NCI-H345 (cell line): ENCODE measurements at regions not wholly inside any gene's neighbourhood (a gene's known extent, or its start where the extent isn't known, plus 50 kb on each side); places are given as distances from the start of the nearest gene placed in this dataset.

ENCODE experiments used
- DNase-seq: peaks from one replicate; lab custom pipeline; 2025; lab: John Stamatoyannopoulos, UW

DNA sequence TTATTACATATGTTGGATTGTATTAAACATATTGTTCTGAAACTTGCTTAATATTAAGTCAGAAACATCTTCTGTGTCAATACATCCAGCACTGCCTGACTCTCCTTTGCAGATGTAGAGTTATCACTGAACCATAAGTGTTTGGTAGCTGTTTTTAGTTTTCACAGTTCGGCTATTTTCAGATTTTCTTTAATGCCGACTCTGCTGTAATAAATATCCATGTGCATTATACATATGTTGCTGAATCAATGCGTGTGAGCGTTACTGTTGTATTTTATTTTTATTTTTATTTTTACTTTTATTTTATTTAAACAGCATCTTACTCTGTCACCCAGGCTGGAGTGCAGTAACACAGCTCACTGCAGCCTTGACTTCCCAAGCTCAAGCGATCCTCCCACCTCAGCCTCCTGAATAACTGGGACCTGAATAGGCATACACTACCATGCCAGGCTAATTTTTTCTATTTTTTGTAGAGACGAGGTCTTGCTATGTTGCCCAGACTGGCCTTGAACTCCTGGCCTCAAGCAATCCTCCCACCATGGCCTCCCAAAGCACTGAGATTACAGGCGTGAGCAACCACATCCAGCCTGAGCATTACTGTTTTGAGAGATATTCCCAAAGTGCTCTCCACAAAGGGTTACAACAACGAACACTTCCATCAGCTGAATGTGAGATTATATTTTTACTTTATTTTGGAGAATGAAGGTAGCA, 50.7 kb upstream of the NOCT start:
- no peak for DNase-seq

GRCh38 chr4:138963412-138963811, 52.2 kb upstream of the NOCT start:
- no peak for DNase-seq

GRCh38 chr4:138961664-138962063, 53.9 kb upstream of the NOCT start:
- no peak for DNase-seq

DNA sequence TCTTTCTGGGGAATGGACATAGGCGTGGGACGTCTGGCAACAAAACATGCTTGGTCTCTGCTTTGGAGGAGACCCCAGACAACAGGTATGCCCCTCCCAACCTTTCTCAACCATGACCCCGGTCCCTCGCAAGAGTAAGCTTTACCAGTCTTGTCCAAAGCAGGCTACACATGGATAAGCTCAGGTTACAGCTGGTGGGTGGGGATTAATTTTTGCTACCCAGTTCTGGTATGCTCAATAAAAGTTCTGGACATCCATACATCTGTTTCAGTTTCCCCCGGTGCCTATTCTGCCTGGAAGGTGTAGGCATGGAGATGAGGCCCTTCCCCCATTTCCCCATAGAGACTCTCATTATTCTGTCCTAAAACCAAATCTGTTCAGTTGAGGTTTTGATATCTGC, 54.5 kb upstream of the NOCT start:
- no peak for DNase-seq

DNA sequence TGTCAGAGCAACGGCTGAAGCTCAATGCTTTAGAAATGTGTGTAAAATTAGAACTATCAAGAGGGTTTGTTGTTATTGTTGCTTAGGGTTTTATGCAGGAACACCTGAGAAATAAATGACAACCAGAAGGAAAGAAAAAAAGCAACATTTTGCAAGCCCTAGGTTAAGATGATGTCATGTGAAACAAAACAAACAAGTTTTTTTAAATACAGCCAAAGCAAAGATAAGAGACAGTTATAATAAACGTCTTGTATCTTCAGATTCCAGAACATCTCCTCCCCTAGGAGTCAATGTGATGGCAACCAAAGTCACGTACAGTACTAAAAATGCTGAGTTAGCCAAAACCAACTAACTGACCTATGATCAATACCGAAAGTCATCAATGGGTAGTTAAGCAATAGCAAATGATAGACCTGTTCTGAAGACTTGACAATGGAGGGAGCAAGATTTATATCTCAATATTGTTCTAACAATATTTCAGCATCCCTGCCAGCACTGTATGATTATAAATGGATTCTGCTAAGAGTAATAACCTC, 55.3 kb upstream of the NOCT start:
- no peak for DNase-seq

- DNase-seq = no peak
Observed at GRCh38 chr4:138959097-138959815, 56.3 kb upstream of the NOCT start.

DNA sequence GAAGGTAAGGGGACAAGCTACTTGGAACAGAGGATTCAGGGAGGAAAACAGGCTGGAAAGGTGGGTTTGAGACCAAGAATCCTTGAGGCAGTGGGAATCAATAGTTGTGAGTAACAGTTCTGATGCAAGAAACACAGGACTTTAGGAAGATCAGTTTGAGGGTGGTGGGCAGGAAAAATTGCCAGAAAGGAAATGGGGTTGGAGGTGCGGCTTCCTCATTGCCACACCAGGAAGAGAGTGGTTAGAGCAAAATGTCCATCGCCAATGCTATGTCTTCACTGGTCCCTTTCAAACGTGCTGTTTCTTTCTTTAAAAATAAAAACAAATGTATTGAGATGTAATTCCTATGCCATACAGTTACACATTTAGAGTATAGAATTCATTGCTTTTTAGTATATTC, 57.1 kb upstream of the NOCT start:
- no peak for DNase-seq

GRCh38 chr4:138957302-138957701, 58.3 kb upstream of the NOCT start:
- DNase-seq = no peak

DNA sequence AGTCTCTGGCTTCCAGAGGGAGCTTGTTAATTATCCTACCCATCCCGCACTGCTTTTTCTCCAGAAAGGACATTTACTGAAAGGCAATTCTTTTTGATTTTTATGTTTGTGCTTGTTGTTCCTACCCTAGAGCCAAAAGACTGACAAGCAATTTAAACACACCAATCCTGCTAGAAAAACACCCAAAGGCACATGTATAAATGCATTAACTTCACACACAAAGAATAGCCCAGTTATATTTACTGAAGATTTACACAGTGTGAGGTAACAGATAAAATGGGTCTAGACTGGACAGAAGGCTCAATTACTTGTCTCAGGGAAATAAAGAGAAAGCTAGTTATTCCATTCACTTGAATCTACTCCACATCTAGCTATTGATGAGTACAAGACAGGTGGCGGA, 61.2 kb upstream of the NOCT start:
- DNase-seq = no peak

GRCh38 chr4:138953961-138954371, 61.6 kb upstream of the NOCT start:
- DNase-seq = no peak

- no peak for DNase-seq
Observed at GRCh38 chr4:138952411-138952810, 63.2 kb upstream of the NOCT start.

DNA sequence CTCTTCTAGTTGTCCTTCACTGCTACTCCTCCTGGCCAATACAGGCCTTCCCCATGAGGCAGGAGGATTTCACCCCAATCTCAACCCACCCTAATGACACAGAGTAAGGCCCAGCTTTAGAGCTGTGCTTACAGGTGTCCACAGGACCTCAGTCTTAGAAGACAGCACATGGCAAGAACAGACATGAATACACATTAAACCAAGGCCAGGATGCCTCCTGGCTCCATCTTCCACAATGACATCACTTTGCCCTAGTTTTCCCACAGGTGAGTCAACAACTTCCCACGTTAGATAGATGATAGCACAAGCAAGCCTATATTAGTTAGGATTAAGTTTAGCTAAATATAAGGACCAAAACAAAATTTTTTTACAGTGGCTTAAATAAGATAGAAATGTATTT, 63.8 kb upstream of the NOCT start:
- DNase-seq = no peak

DNA sequence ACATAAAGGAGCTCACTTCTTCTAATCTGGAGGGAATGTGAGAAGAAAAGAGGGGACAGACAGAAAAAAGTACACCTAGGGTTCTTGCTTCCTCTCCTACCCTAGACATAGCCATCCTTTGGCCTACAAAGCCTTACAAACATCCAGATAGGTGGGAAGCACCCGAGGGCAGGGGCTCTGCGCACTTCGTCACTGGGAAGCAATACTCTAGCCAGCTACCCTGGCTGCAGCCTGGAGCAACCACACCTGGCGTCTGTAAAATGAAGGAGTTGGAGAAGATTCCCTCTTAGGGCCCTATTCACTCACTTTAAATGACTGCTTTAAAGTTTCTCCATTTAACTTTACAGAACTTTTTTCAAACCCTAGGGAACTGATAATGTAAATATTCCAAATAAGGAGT, 65.7 kb upstream of the NOCT start:
- DNase-seq = no peak

- DNase-seq = no peak
Observed at GRCh38 chr4:138948918-138949317, 66.7 kb upstream of the NOCT start.

DNA sequence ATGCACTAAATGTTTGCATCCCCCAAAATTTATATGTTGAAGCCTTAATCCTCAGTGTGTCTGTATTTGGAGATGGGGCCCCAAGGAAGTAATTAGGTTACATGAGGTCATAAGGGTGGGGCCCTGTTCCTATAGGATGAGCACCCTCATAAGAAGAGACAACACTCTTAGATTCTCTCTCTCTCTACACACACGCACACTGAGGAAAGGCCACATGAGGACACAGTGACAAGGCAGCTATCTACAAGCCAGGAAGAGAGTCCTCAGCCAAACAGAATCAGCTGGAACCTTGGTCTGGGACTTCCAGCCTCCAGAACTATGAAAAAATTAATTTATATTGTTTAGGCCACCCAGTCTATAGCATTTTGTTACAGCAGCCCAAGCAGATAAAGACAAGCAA, 69.3 kb upstream of the NOCT start:
- no peak for DNase-seq

- DNase-seq = no peak
Observed at GRCh38 chr4:138945840-138946239, 69.7 kb upstream of the NOCT start.

DNA sequence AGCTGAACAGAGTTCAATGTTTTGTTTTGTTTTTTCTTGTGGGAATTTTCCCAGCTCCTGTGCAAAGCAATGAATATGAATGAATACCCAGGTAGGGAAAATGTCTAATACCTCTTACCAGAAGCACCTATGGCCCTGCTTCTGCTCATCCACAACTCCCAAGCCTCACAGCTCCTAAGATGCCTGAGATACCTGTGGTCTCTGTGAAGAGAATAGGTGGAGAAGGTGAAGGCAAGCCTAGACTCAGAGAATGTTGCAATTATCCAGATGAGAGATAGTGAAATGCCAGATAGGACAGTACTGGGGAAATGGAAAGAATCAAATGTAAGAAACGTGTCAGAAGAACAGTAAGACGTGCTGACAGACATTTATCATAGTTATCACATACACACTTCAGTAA, 70.2 kb upstream of the NOCT start:
- DNase-seq = no peak

GRCh38 chr4:138943893-138944292, 71.7 kb upstream of the NOCT start:
- DNase-seq = no peak

GRCh38 chr4:138941037-138941436, 74.5 kb upstream of the NOCT start:
- no peak for DNase-seq

- DNase-seq = no peak
Observed at GRCh38 chr4:138939960-138940359, 75.6 kb upstream of the NOCT start.

GRCh38 chr4:138938366-138938690, 77.3 kb upstream of the NOCT start:
- DNase-seq = peak; percentile 11

- no peak for DNase-seq
Observed at GRCh38 chr4:138935135-138935807, 80.3 kb upstream of the NOCT start.

DNA sequence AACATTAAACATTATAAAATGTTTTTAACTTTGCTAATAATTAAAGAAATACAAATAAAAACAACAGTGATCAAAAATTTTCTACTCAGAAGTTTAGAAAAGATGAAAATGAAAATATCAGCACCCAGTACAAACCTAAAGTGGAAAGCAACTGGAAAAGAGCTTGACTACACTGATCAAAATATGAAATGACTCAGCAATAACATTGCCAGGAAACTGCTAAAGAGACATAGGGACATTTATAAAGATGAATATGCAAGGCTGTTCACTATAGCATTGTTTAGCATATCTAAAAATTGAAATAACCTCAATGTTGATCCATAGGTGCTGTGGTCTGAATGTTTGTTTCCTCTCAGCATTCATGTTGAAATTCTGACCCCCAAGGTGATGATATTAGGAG, 88.5 kb upstream of the NOCT start:
- no peak for DNase-seq
